Tibial nerve (tissue), 4 donors: ENCODE measurements at regions not wholly inside any gene's neighbourhood (a gene's known extent, or its start where the extent isn't known, plus 50 kb on each side); places are given as distances from the start of the nearest gene placed in this dataset.

Source experiments
- DNase-seq, 2 donors: peaks; one replicate each; pipeline ENCODE4 v3.0.0-alpha.2; 2019; ENCODE audit warnings: low spot score in 2 of 2
- H3K27ac ChIP-seq, 4 donors: fragments of 200-600 bp; sonication (generic) in 3 of 4; one replicate each; pipeline ENCODE4 v1.5.1; 2017 to 2019; ENCODE audit warnings: mild to moderate bottlenecking in 1 of 4
- H3K27me3 ChIP-seq, 2 donors: fragments of 200-600 bp; sonication (generic) in 1 of 2; one replicate each; pipeline versions ENCODE4 v1.5.1 to v1.6.0; 2017 to 2019
- H3K36me3 ChIP-seq, 3 donors: fragments of 200-600 bp; sonication (generic); one replicate each; pipeline ENCODE4 v1.5.1; 2018 to 2019
- H3K4me1 ChIP-seq, 4 donors: fragments of 200-600 bp; sonication (generic) in 3 of 4; one replicate each; pipeline ENCODE4 v1.5.1; 2017 to 2019
- H3K4me3 ChIP-seq, 4 donors: fragments of 200-600 bp; sonication (generic) in 3 of 4; one replicate each; pipeline ENCODE4 v1.5.1; 2017 to 2019; ENCODE audit warnings: mild to moderate bottlenecking in 1 of 4, moderate library complexity in 1 of 4
- H3K9me3 ChIP-seq, 4 donors: fragments of 200-600 bp; sonication (generic) in 3 of 4; one replicate each; pipeline ENCODE4 v1.5.1; 2017 to 2019
- CTCF ChIP-seq, 5 experiments: fragments of 200-600 bp in 3 of 5; fragments of 450-650 bp in 2 of 5; sonication (generic) in 3 of 5; IDR thresholded peaks; one replicate each; pipeline ENCODE4 v1.5.1; 2016 to 2019; ENCODE audit warnings: antibody characterized with exemption in 5 of 5, mild to moderate bottlenecking in 3 of 5, moderate library complexity in 2 of 5
- EP300 ChIP-seq, 2 donors: sonication (generic); formaldehyde crosslinking; IDR thresholded peaks; one replicate each; pipeline ENCODE4 v1.6.1; 2017; ENCODE audit warnings: antibody characterized with exemption in 2 of 2, mild to moderate bottlenecking in 1 of 2
- POLR2A ChIP-seq, 2 donors: fragments of 450-650 bp; IDR thresholded peaks; one replicate each; pipeline ENCODE4 v1.6.1; 2017; ENCODE audit warnings: antibody characterized with exemption in 2 of 2, mild to moderate bottlenecking in 2 of 2, moderate library complexity in 2 of 2
- WGBS, 2 donors: methylation state at CpG; one replicate each; pipeline ENCODE4 v1.1.5; 2018; 5-methylcytosine and 5-hydroxymethylcytosine counted together

GRCh38 chr6:155993240-155993639 is 537.6 kb upstream of the NOX3 start:
- no peaks in the 10 kb centered on the region for H3K36me3 ChIP-seq

GRCh38 chr6:155985660-155986138 is 530.1 kb upstream of the NOX3 start:
- no peaks in the 10 kb centered on the region for H3K9me3 ChIP-seq
- H3K27me3 ChIP-seq: no peaks in the 10 kb centered on the region
- no peak for TF ChIP-seq POLR2A (IDR thresholded peaks at IDR 0.05)
- no peak for TF ChIP-seq EP300 (IDR thresholded peaks at IDR 0.05)
- TF ChIP-seq CTCF (IDR thresholded peaks at IDR 0.05): no peak
- H3K4me3 ChIP-seq: no peak overlapping the region
- H3K36me3 ChIP-seq: no peaks in the 10 kb centered on the region
- 40 to 42% methylated on average over 3 of the region's 3 CpGs for WGBS, 2 donors
- H3K4me1 ChIP-seq: peaks cover 0 to 17% (median 7%) of the 10 kb centered on the region in 4 donors
- H3K27ac ChIP-seq: peak overlapping the region in 1 of 4 donors; percentile 73
- no peak for DNase-seq

More at GRCh38 chr6:155993240-155993639, 537.6 kb upstream of the NOX3 start:
- H3K9me3 ChIP-seq: no peaks in the 10 kb centered on the region
- no peaks in the 10 kb centered on the region for H3K4me1 ChIP-seq
- 51 to 64% methylated on average over 6 of the region's 6 CpGs for WGBS, 2 donors
- no peak for TF ChIP-seq EP300 (IDR thresholded peaks at IDR 0.05)
- TF ChIP-seq CTCF (IDR thresholded peaks at IDR 0.05): no peak
- no peak for TF ChIP-seq POLR2A (IDR thresholded peaks at IDR 0.05)
- no peak overlapping the region for H3K4me3 ChIP-seq
- H3K27me3 ChIP-seq: no peaks in the 10 kb centered on the region
- no peak overlapping the region for H3K27ac ChIP-seq
- DNase-seq: no peak

GRCh38 chr6:155980768-155981079 is 525.1 kb upstream of the NOX3 start:
- DNase-seq: no peak
- Histone ChIP-seq H3K4me1 (peaks cover 0 to 27% (median 2%) of the 10 kb centered on the region in 4 donors), H3K9me3 (no peaks in the 10 kb centered on the region), H3K36me3 (no peaks in the 10 kb centered on the region), H3K27ac (peak overlapping the region in 2 of 4 donors; percentile 26 to 52), H3K4me3 (no peak overlapping the region), H3K27me3 (no peaks in the 10 kb centered on the region)
- TF ChIP-seq EP300 (IDR thresholded peaks at IDR 0.05) (peak in 1 of 2 donors; percentile 18), POLR2A (IDR thresholded peaks at IDR 0.05) (no peak), CTCF (IDR thresholded peaks at IDR 0.05) (no peak)

- WGBS, 2 donors: 34 to 45% methylated on average over 5 of the region's 5 CpGs
- no peaks in the 10 kb centered on the region for H3K36me3 ChIP-seq
- H3K27ac ChIP-seq: peak overlapping the region in 2 of 4 donors; percentile 15 to 26
Measured at GRCh38 chr6:155980014-155980767, 524.6 kb upstream of the NOX3 start.

More at GRCh38 chr6:155980014-155980767, 524.6 kb upstream of the NOX3 start:
- no peaks in the 10 kb centered on the region for H3K27me3 ChIP-seq
- TF ChIP-seq CTCF (IDR thresholded peaks at IDR 0.05) (no peak), EP300 (IDR thresholded peaks at IDR 0.05) (no peak), POLR2A (IDR thresholded peaks at IDR 0.05) (no peak)
- H3K9me3 ChIP-seq: no peaks in the 10 kb centered on the region
- H3K4me3 ChIP-seq: no peak overlapping the region
- DNase-seq: no peak
- peaks cover 0 to 24% (median 0%) of the 10 kb centered on the region in 4 donors for H3K4me1 ChIP-seq
